ENCODE measurements at regions not wholly inside any gene's neighbourhood (a gene's known extent, or its start where the extent isn't known, plus 50 kb on each side); places are given as distances from the start of the nearest gene placed in this dataset.
"Not testable (repeated sequence)": the region's sequence is repeated elsewhere in the genome, so short reads cannot be mapped to it uniquely, and the experiment has no call there.

DNA sequence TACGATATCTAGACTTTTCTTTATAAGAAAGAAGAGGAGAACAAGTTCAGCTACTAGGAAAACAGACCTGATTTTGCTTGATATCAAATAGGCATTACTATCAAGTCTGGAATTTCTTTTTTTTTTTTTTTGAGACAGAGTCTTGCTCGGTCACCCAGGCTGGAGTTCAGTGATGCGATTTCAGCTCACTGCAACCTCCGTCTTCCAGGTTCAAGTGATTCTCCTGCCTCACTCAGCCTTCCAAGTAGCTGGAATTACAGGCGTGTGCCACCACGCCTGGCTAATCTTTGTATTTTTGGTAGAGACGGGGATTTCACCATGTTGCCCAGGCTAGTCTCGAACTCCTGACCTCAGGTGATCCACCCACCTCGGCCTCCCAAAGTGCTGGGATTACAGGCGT is 78.8 kb upstream of the KLF4 start:
- TF ChIP-seq, protein P1, sequence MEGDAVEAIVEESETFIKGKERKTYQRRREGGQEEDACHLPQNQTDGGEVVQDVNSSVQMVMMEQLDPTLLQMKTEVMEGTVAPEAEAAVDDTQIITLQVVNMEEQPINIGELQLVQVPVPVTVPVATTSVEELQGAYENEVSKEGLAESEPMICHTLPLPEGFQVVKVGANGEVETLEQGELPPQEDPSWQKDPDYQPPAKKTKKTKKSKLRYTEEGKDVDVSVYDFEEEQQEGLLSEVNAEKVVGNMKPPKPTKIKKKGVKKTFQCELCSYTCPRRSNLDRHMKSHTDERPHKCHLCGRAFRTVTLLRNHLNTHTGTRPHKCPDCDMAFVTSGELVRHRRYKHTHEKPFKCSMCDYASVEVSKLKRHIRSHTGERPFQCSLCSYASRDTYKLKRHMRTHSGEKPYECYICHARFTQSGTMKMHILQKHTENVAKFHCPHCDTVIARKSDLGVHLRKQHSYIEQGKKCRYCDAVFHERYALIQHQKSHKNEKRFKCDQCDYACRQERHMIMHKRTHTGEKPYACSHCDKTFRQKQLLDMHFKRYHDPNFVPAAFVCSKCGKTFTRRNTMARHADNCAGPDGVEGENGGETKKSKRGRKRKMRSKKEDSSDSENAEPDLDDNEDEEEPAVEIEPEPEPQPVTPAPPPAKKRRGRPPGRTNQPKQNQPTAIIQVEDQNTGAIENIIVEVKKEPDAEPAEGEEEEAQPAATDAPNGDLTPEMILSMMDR (conservative IDR thresholded peaks at IDR 0.05; ENCODE audit: low read depth, low read length), result not testable (repeated sequence)
- not testable (repeated sequence) for TF ChIP-seq EZH2 (IDR thresholded peaks at IDR 0.05; ENCODE audit: low read length, unreplicated experiment); EZH2phosphoT487 (IDR thresholded peaks at IDR 0.05; ENCODE audit: borderline replicate concordance, low read length)
